Sigmoid colon (tissue), 6 donors: ENCODE measurements at regions not wholly inside any gene's neighbourhood (a gene's known extent, or its start where the extent isn't known, plus 50 kb on each side); places are given as distances from the start of the nearest gene placed in this dataset.

ENCODE experiments used
- DNase-seq: peaks from one replicate; pipeline ENCODE4 v3.0.0-alpha.2; 2019
- H3K27ac ChIP-seq, 4 donors: fragments of 200-600 bp; sonication (generic); one replicate each; pipeline ENCODE4 v1.5.1; 2016 to 2019; ENCODE audit warnings: mild to moderate bottlenecking in 1 of 4
- H3K27me3 ChIP-seq, 3 donors: fragments of 200-600 bp; sonication (generic); one replicate each; pipeline ENCODE4 v1.5.1; 2019; ENCODE audit warnings: mild to moderate bottlenecking in 1 of 3
- H3K36me3 ChIP-seq, 4 donors: fragments of 200-600 bp; sonication (generic); one replicate each; pipeline ENCODE4 v1.5.1; 2016 to 2019
- H3K4me1 ChIP-seq, 4 donors: fragments of 200-600 bp; sonication (generic); one replicate each; pipeline ENCODE4 v1.5.1; 2017 to 2019
- H3K4me3 ChIP-seq, 4 donors: fragments of 200-600 bp; sonication (generic); one replicate each; pipeline ENCODE4 v1.5.1; 2017 to 2019; ENCODE audit warnings: mild to moderate bottlenecking in 2 of 4, moderate library complexity in 1 of 4
- H3K9me3 ChIP-seq, 4 donors: fragments of 200-600 bp in 3 of 4; sonication (generic) in 3 of 4; one replicate each; pipeline versions ENCODE4 v1.5.1 to v1.6.1; 2013 to 2019
- CTCF ChIP-seq, 4 experiments: fragments of 450-650 bp in 3 of 4; fragments of 200-600 bp in 1 of 4; IDR thresholded peaks; one replicate each; pipeline ENCODE4 v1.5.1; 2016 to 2019; ENCODE audit warnings: antibody characterized with exemption in 4 of 4, mild to moderate bottlenecking in 3 of 4, moderate library complexity in 2 of 4
- EP300 ChIP-seq, 4 donors: sonication (generic); formaldehyde crosslinking; IDR thresholded peaks; one replicate each; pipeline ENCODE4 v1.6.1; 2017; ENCODE audit warnings: antibody characterized with exemption in 4 of 4
- POLR2A ChIP-seq, 2 donors: fragments of 450-650 bp; IDR thresholded peaks; one replicate each; pipeline ENCODE4 v1.6.1; 2016; ENCODE audit warnings: antibody characterized with exemption in 2 of 2, mild to moderate bottlenecking in 2 of 2, moderate library complexity in 2 of 2
- POLR2AphosphoS5 ChIP-seq, 4 donors: sonication (generic); formaldehyde crosslinking; IDR thresholded peaks; one replicate each; pipeline ENCODE4 v1.6.1; 2017; ENCODE audit warnings: antibody characterized with exemption in 4 of 4
- WGBS, 2 donors: extraction: QIAGEN DNeasy Blood & Tissue Kit; methylation state at CpG; one replicate each; pipeline ENCODE4 v1.1.7; 2013; 5-methylcytosine and 5-hydroxymethylcytosine counted together
- intact Hi-C: fragments of 100-400 bp; cut with DNase I; formaldehyde crosslinking; loops from one replicate; pipeline ENCODE4 v1.15.1; 2023
- donor health status: healthy with polysubstance abuse.
- donor health status: healthy.

- H3K27ac ChIP-seq: no peak overlapping the region
- H3K27me3 ChIP-seq: no peaks in the 10 kb centered on the region
- no peak for DNase-seq
- peaks cover 0 to 8% (median 0%) of the 10 kb centered on the region in 4 donors for H3K4me1 ChIP-seq
- H3K36me3 ChIP-seq: no peaks in the 10 kb centered on the region
- TF ChIP-seq POLR2A (IDR thresholded peaks at IDR 0.05) (no peak), EP300 (IDR thresholded peaks at IDR 0.05) (no peak), CTCF (IDR thresholded peaks at IDR 0.05) (no peak)
- H3K4me3 ChIP-seq: no peak overlapping the region
- intact Hi-C loops: loop anchor here (2.0 to 5.0 kb wide), 4 partner anchors 329 to 1209 kb away; no protein-coding TSS in a partner anchor
- no peaks in the 10 kb centered on the region for H3K9me3 ChIP-seq
- 83 to 85% methylated on average over 4 of the region's 4 CpGs for WGBS, 2 donors
Observed at GRCh38 chr12:92571169-92571568, 131.6 kb upstream of the PLEKHG7 start.

- no peak for TF ChIP-seq EP300 (IDR thresholded peaks at IDR 0.05)
- peak; percentile 58 to 88 (median 80) for TF ChIP-seq CTCF (IDR thresholded peaks at IDR 0.05)
- peak in 1 of 4 donors; percentile 29 for TF ChIP-seq POLR2AphosphoS5 (IDR thresholded peaks at IDR 0.05)
- TF ChIP-seq POLR2A (IDR thresholded peaks at IDR 0.05): no peak
- H3K9me3 ChIP-seq: no peaks in the 10 kb centered on the region
- DNase-seq: peak; percentile 75
- no peaks in the 10 kb centered on the region for H3K36me3 ChIP-seq
- H3K4me3 ChIP-seq: no peak overlapping the region
- WGBS, 2 donors: 6 to 10% methylated on average over 4 of the region's 4 CpGs
- H3K4me1 ChIP-seq: peaks cover 0 to 8% (median 0%) of the 10 kb centered on the region in 4 donors
- H3K27ac ChIP-seq: peak overlapping the region in 1 of 4 donors; percentile 11
- intact Hi-C loops: loop anchor here (1.0 to 5.0 kb wide), 5 partner anchors 328 to 1208 kb away; no protein-coding TSS in a partner anchor
- H3K27me3 ChIP-seq: no peaks in the 10 kb centered on the region
Observed at GRCh38 chr12:92570056-92570753, 132.6 kb upstream of the PLEKHG7 start.

GRCh38 chr12:92568691-92569090 lies 134.1 kb upstream of the PLEKHG7 start:
- H3K4me1 ChIP-seq: peaks cover 0 to 11% (median 0%) of the 10 kb centered on the region in 4 donors
- no peak overlapping the region for H3K4me3 ChIP-seq
- no peak for DNase-seq
- TF ChIP-seq POLR2AphosphoS5 (IDR thresholded peaks at IDR 0.05) (no peak), EP300 (IDR thresholded peaks at IDR 0.05) (no peak), POLR2A (IDR thresholded peaks at IDR 0.05) (no peak), CTCF (IDR thresholded peaks at IDR 0.05) (no peak)
- H3K27me3 ChIP-seq: no peaks in the 10 kb centered on the region
- 65 to 68% methylated on average over 2 of the region's 2 CpGs for WGBS, 2 donors
- no peaks in the 10 kb centered on the region for H3K9me3 ChIP-seq
- H3K27ac ChIP-seq: no peak overlapping the region
- no peaks in the 10 kb centered on the region for H3K36me3 ChIP-seq
- intact Hi-C loops: loop anchor here (10.0 kb wide), 1 partner anchor 534 kb away; no protein-coding TSS in a partner anchor

GRCh38 chr12:92566448-92567019 lies 136.3 kb upstream of the PLEKHG7 start:
- no peaks in the 10 kb centered on the region for H3K27me3 ChIP-seq
- no peak for TF ChIP-seq CTCF (IDR thresholded peaks at IDR 0.05)
- no peak for TF ChIP-seq POLR2A (IDR thresholded peaks at IDR 0.05)
- TF ChIP-seq EP300 (IDR thresholded peaks at IDR 0.05): no peak
- no peak for TF ChIP-seq POLR2AphosphoS5 (IDR thresholded peaks at IDR 0.05)
- H3K27ac ChIP-seq: no peak overlapping the region
- intact Hi-C loops: loop anchor here (10.0 kb wide), 1 partner anchor 532 kb away; no protein-coding TSS in a partner anchor
- H3K36me3 ChIP-seq: no peaks in the 10 kb centered on the region
- H3K9me3 ChIP-seq: no peaks in the 10 kb centered on the region
- no peak overlapping the region for H3K4me3 ChIP-seq
- no peak for DNase-seq
- H3K4me1 ChIP-seq: peaks cover 2 to 32% (median 12%) of the 10 kb centered on the region in 4 donors
